Parathyroid adenoma (tissue), 2 donors: ENCODE measurements at regions not wholly inside any gene's neighbourhood (a gene's known extent, or its start where the extent isn't known, plus 50 kb on each side); places are given as distances from the start of the nearest gene placed in this dataset.

Source experiments
- H2AFZ ChIP-seq: fragments of 300-600 bp; sonication (generic); one replicate; pipeline ENCODE4 v1.7.0; 2017; ENCODE audit warnings: antibody characterized with exemption, mild to moderate bottlenecking
- H3K27ac ChIP-seq: fragments of 300-600 bp; sonication (generic); one replicate; pipeline ENCODE4 v1.7.0; 2017
- H3K27me3 ChIP-seq: fragments of 300-600 bp; sonication (generic); one replicate; pipeline ENCODE4 v1.7.0; 2017; ENCODE audit warnings: low read length; ENCODE audit not compliant: control insufficient read depth, insufficient read depth
- H3K36me3 ChIP-seq: fragments of 300-600 bp; sonication (generic); one replicate; pipeline ENCODE4 v1.7.0; 2017; ENCODE audit warnings: low read length; ENCODE audit not compliant: control insufficient read depth, insufficient read depth
- H3K4me1 ChIP-seq: fragments of 300-600 bp; sonication (generic); one replicate; pipeline ENCODE4 v1.7.0; 2017; ENCODE audit warnings: control low read depth
- H3K4me2 ChIP-seq: fragments of 300-600 bp; sonication (generic); one replicate; pipeline ENCODE4 v1.7.0; 2017; ENCODE audit warnings: low read length
- H3K4me3 ChIP-seq: fragments of 300-600 bp; sonication (generic); one replicate; pipeline ENCODE4 v1.7.0; 2017; ENCODE audit warnings: low read depth, low read length
- H3K79me2 ChIP-seq: fragments of 300-600 bp; sonication (generic); one replicate; pipeline ENCODE4 v1.7.0; 2017; ENCODE audit warnings: control low read depth
- H3K9ac ChIP-seq: fragments of 300-600 bp; sonication (generic); one replicate; pipeline ENCODE4 v1.7.0; 2017; ENCODE audit warnings: mild to moderate bottlenecking
- H3K9me3 ChIP-seq: fragments of 300-600 bp; sonication (generic); one replicate; pipeline ENCODE4 v1.7.0; 2017; ENCODE audit warnings: low read length; ENCODE audit not compliant: control insufficient read depth
- TF ChIP-seq, protein P1 (sequence below): fragments of 300-600 bp; sonication (generic); IDR thresholded peaks from one replicate; pipeline ENCODE4 v1.7.0; 2017; ENCODE audit warnings: antibody characterized with exemption, mild to moderate bottlenecking
- donor health status: primary hyperparathyroidism.

- H3K4me1 ChIP-seq = no peaks in the 10 kb centered on the region
- no peak overlapping the region for H2AFZ ChIP-seq
- no peaks in the 10 kb centered on the region for H3K27me3 ChIP-seq
- no peak overlapping the region for H3K9ac ChIP-seq
- H3K4me3 ChIP-seq = no peak overlapping the region
- no peaks in the 10 kb centered on the region for H3K36me3 ChIP-seq
- H3K79me2 ChIP-seq = no peaks in the 10 kb centered on the region
- no peak overlapping the region for H3K4me2 ChIP-seq
- no peaks in the 10 kb centered on the region for H3K9me3 ChIP-seq
- TF ChIP-seq, protein P1, sequence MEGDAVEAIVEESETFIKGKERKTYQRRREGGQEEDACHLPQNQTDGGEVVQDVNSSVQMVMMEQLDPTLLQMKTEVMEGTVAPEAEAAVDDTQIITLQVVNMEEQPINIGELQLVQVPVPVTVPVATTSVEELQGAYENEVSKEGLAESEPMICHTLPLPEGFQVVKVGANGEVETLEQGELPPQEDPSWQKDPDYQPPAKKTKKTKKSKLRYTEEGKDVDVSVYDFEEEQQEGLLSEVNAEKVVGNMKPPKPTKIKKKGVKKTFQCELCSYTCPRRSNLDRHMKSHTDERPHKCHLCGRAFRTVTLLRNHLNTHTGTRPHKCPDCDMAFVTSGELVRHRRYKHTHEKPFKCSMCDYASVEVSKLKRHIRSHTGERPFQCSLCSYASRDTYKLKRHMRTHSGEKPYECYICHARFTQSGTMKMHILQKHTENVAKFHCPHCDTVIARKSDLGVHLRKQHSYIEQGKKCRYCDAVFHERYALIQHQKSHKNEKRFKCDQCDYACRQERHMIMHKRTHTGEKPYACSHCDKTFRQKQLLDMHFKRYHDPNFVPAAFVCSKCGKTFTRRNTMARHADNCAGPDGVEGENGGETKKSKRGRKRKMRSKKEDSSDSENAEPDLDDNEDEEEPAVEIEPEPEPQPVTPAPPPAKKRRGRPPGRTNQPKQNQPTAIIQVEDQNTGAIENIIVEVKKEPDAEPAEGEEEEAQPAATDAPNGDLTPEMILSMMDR = no peak
- H3K27ac ChIP-seq = no peak overlapping the region
These were observed 211.9 kb downstream of the RPS4Y2 start for GRCh38 chrY:20967828-20968227.

GRCh38 chrY:20968237-20968636, 212.3 kb downstream of the RPS4Y2 start:
- H3K4me2 ChIP-seq = no peak overlapping the region
- H3K27me3 ChIP-seq = no peaks in the 10 kb centered on the region
- no peaks in the 10 kb centered on the region for H3K9me3 ChIP-seq
- TF ChIP-seq, protein P1 = no peak
- H3K4me3 ChIP-seq = no peak overlapping the region
- H3K36me3 ChIP-seq = no peaks in the 10 kb centered on the region
- H3K4me1 ChIP-seq = no peaks in the 10 kb centered on the region
- no peak overlapping the region for H3K27ac ChIP-seq
- no peaks in the 10 kb centered on the region for H3K79me2 ChIP-seq
- H2AFZ ChIP-seq = no peak overlapping the region
- no peak overlapping the region for H3K9ac ChIP-seq

GRCh38 chrY:20971371-20971770, 215.5 kb downstream of the RPS4Y2 start:
- no peak overlapping the region for H3K27ac ChIP-seq
- H3K36me3 ChIP-seq = no peaks in the 10 kb centered on the region
- no peak overlapping the region for H3K4me2 ChIP-seq
- no peaks in the 10 kb centered on the region for H3K79me2 ChIP-seq
- no peaks in the 10 kb centered on the region for H3K27me3 ChIP-seq
- H3K4me3 ChIP-seq = no peak overlapping the region
- H3K9me3 ChIP-seq = no peaks in the 10 kb centered on the region
- no peak overlapping the region for H2AFZ ChIP-seq
- TF ChIP-seq, protein P1 = no peak
- no peaks in the 10 kb centered on the region for H3K4me1 ChIP-seq
- H3K9ac ChIP-seq = no peak overlapping the region

- no peak overlapping the region for H3K27ac ChIP-seq
- TF ChIP-seq, protein P1 = no peak
- H3K9ac ChIP-seq = no peak overlapping the region
- H3K4me2 ChIP-seq = no peak overlapping the region
- no peaks in the 10 kb centered on the region for H3K79me2 ChIP-seq
- no peak overlapping the region for H2AFZ ChIP-seq
- no peaks in the 10 kb centered on the region for H3K9me3 ChIP-seq
- H3K4me3 ChIP-seq = no peak overlapping the region
- no peaks in the 10 kb centered on the region for H3K36me3 ChIP-seq
- no peaks in the 10 kb centered on the region for H3K4me1 ChIP-seq
- no peaks in the 10 kb centered on the region for H3K27me3 ChIP-seq
These were observed 230.1 kb downstream of the RPS4Y2 start for GRCh38 chrY:20986037-20986436.

DNA sequence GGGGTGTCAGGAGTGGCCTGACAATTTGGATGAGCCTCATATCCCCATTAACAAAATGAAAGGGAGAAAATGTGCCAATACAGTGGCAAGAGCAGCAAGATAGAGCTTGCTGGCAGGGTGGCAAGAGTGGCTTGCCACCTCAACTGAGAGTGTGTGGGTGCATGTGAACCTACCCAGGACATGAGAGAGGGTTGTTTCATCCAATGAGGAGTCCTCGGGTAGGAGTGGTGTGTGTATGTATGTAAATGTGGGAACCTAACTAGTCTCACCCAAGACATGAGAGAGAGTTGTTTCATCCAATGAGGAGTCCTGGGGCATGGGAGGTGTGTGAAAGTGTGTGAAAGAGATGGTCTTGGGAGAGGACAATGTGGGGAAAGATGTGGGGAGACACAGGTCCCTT, 234.2 kb downstream of the RPS4Y2 start:
- Histone ChIP-seq H3K27ac (no peak overlapping the region), H3K9me3 (no peaks in the 10 kb centered on the region), H3K4me3 (no peak overlapping the region), H3K79me2 (no peaks in the 10 kb centered on the region), H3K4me2 (no peak overlapping the region), H2AFZ (no peak overlapping the region), H3K9ac (no peak overlapping the region), H3K4me1 (no peaks in the 10 kb centered on the region), H3K36me3 (no peaks in the 10 kb centered on the region), H3K27me3 (no peaks in the 10 kb centered on the region)
- TF ChIP-seq, protein P1 = no peak
